ENCODE measurements at regions not wholly inside any gene's neighbourhood (a gene's known extent, or its start where the extent isn't known, plus 50 kb on each side); places are given as distances from the start of the nearest gene placed in this dataset.

GRCh38 chr10:33094263-33095051 is 136.4 kb upstream of the ITGB1 start:
- Histone ChIP-seq H3K4me1 (no peaks in the 10 kb centered on the region), H3K9me3 (no peaks in the 10 kb centered on the region), H3K27me3 (peaks cover 3% of the 10 kb centered on the region), H3K36me3 (no peaks in the 10 kb centered on the region), H3K4me3 (no peak overlapping the region), H3K27ac (no peak overlapping the region)
- TF ChIP-seq EP300 (IDR thresholded peaks at IDR 0.05; ENCODE audit: low read depth) (no peak), CTCF (IDR thresholded peaks at IDR 0.05) (no peak)
- no peak for DNase-seq
- in situ Hi-C loops (cut with MboI; ENCODE audit: low pct_ligation_motif_present in 1 of 4, low pct_unique_long_range_greater_than_20kb in 1 of 4, low sequenced_read_pairs in 3 of 4) (no loop called here), intact Hi-C loops (cut with DNase I; ENCODE audit: low total_unique reads) (no loop called here)
- WGBS, 2 donors (ENCODE audit: low coverage in 1 of 2): 79 to 90% methylated on average over 1 to 4 of the region's 4 CpGs

- WGBS, 2 donors (ENCODE audit: low coverage in 1 of 2): 86 to 88% methylated on average over 3 of the region's 3 CpGs
Observed at GRCh38 chr10:33093362-33093761, 135.3 kb upstream of the ITGB1 start.

GRCh38 chr10:33092596-33092995 is 134.6 kb upstream of the ITGB1 start:
- no peaks in the 10 kb centered on the region for H3K36me3 ChIP-seq
- H3K27me3 ChIP-seq: peaks cover 3% of the 10 kb centered on the region
- WGBS, 2 donors (ENCODE audit: low coverage in 1 of 2): 60 to 76% methylated on average over 1 of the region's 1 CpG
- in situ Hi-C loops (cut with MboI; ENCODE audit: low pct_ligation_motif_present in 1 of 4, low pct_unique_long_range_greater_than_20kb in 1 of 4, low sequenced_read_pairs in 3 of 4): no loop called here
- DNase-seq: no peak
- TF ChIP-seq CTCF (IDR thresholded peaks at IDR 0.05): no peak
- no peak for TF ChIP-seq EP300 (IDR thresholded peaks at IDR 0.05; ENCODE audit: low read depth)
- no peak for TF ChIP-seq POLR2A (IDR thresholded peaks at IDR 0.05)
- TF ChIP-seq POLR2AphosphoS5 (IDR thresholded peaks at IDR 0.05): no peak
- no peaks in the 10 kb centered on the region for H3K4me1 ChIP-seq
- H3K27ac ChIP-seq: no peak overlapping the region
- no peaks in the 10 kb centered on the region for H3K9me3 ChIP-seq
- intact Hi-C loops (cut with DNase I; ENCODE audit: low total_unique reads): no loop called here
- no peak overlapping the region for H3K4me3 ChIP-seq

More at GRCh38 chr10:33093362-33093761, 135.3 kb upstream of the ITGB1 start:
- Histone ChIP-seq H3K4me3 (no peak overlapping the region), H3K36me3 (no peaks in the 10 kb centered on the region), H3K9me3 (no peaks in the 10 kb centered on the region), H3K27ac (no peak overlapping the region), H3K27me3 (peaks cover 3% of the 10 kb centered on the region), H3K4me1 (no peaks in the 10 kb centered on the region)
- TF ChIP-seq EP300 (IDR thresholded peaks at IDR 0.05; ENCODE audit: low read depth) (no peak), POLR2A (IDR thresholded peaks at IDR 0.05) (no peak), CTCF (IDR thresholded peaks at IDR 0.05) (no peak), POLR2AphosphoS5 (IDR thresholded peaks at IDR 0.05) (no peak)
- no peak for DNase-seq
- in situ Hi-C loops (cut with MboI; ENCODE audit: low pct_ligation_motif_present in 1 of 4, low pct_unique_long_range_greater_than_20kb in 1 of 4, low sequenced_read_pairs in 3 of 4) (no loop called here), intact Hi-C loops (cut with DNase I; ENCODE audit: low total_unique reads) (no loop called here)

DNA sequence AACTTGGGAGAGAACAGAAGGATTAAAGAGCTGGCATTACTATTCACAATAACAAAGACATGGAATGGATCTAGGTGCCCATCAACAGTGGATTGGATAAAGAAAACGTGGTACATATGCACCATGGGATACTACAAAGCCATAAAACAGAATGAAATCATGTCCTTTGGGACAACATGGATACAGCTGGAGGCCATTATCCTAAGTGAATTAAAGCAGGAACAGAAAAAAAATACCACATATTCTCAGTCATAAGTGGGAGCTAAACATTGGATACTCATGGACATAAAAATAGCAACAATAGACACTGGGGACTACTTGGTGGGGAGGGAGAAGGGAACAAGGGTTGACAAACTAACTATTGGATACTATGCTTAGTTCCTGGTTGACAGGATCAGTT is 133.2 kb upstream of the ITGB1 start:
- 19 to 33% methylated on average over 1 of the region's 1 CpG for WGBS, 2 donors (ENCODE audit: low coverage in 1 of 2)
- Histone ChIP-seq H3K4me1 (no peaks in the 10 kb centered on the region), H3K27me3 (no peaks in the 10 kb centered on the region), H3K9me3 (no peaks in the 10 kb centered on the region), H3K27ac (no peak overlapping the region), H3K4me3 (no peak overlapping the region), H3K36me3 (no peaks in the 10 kb centered on the region)
- DNase-seq: no peak
- intact Hi-C loops (cut with DNase I; ENCODE audit: low total_unique reads) (no loop called here), in situ Hi-C loops (cut with MboI; ENCODE audit: low pct_ligation_motif_present in 1 of 4, low pct_unique_long_range_greater_than_20kb in 1 of 4, low sequenced_read_pairs in 3 of 4) (no loop called here)
- no peak for TF ChIP-seq EP300 (IDR thresholded peaks at IDR 0.05; ENCODE audit: low read depth)
- no peak for TF ChIP-seq POLR2AphosphoS5 (IDR thresholded peaks at IDR 0.05)
- no peak for TF ChIP-seq POLR2A (IDR thresholded peaks at IDR 0.05)
- no peak for TF ChIP-seq CTCF (IDR thresholded peaks at IDR 0.05)
